HG03354 (cell line): ENCODE measurements at regions not wholly inside any gene's neighbourhood (a gene's known extent, or its start where the extent isn't known, plus 50 kb on each side); places are given as distances from the start of the nearest gene placed in this dataset.

ENCODE experiments used
- ATAC-seq: cut with Tn5 transposase; IDR thresholded peaks from one replicate; pipeline ENCODE4 v1.9.1; 2021; ENCODE audit warnings: mild to moderate bottlenecking; ENCODE audit not compliant: unreplicated experiment, poor library complexity, severe bottlenecking

GRCh38 chr10:7030134-7030855 lies 380.5 kb downstream of the SFMBT2 start:
- ATAC-seq: no peak

- ATAC-seq: no peak
Measured at GRCh38 chr10:7029672-7030071, 381.2 kb downstream of the SFMBT2 start.

GRCh38 chr10:7028809-7029166 lies 382.0 kb downstream of the SFMBT2 start:
- no peak for ATAC-seq

GRCh38 chr10:7027913-7028808 lies 382.7 kb downstream of the SFMBT2 start:
- no peak for ATAC-seq

- ATAC-seq: no peak
Measured at GRCh38 chr10:7027237-7027912, 383.5 kb downstream of the SFMBT2 start.

- no peak for ATAC-seq
Measured at GRCh38 chr10:7026818-7027217, 384.0 kb downstream of the SFMBT2 start.

- ATAC-seq: no peak
Measured at GRCh38 chr10:7025296-7025695, 385.5 kb downstream of the SFMBT2 start.

- ATAC-seq: no peak
Measured at GRCh38 chr10:7015457-7015856, 395.4 kb downstream of the SFMBT2 start.

GRCh38 chr10:7014721-7015120 lies 396.1 kb downstream of the SFMBT2 start:
- ATAC-seq: no peak

GRCh38 chr10:7011994-7012393 lies 398.8 kb downstream of the SFMBT2 start:
- no peak for ATAC-seq

- no peak for ATAC-seq
Measured at GRCh38 chr10:7008645-7009044, 402.2 kb downstream of the SFMBT2 start.

- ATAC-seq: no peak
Measured at GRCh38 chr10:7007600-7008190, 403.1 kb downstream of the SFMBT2 start.

- no peak for ATAC-seq
Measured at GRCh38 chr10:7006566-7006965, 404.3 kb downstream of the SFMBT2 start.

- ATAC-seq: no peak
Measured at GRCh38 chr10:7003831-7004395, 406.9 kb downstream of the SFMBT2 start.

GRCh38 chr10:7000061-7000460 lies 410.8 kb downstream of the SFMBT2 start:
- no peak for ATAC-seq

GRCh38 chr10:6999232-6999925 lies 411.5 kb downstream of the SFMBT2 start:
- ATAC-seq: no peak

GRCh38 chr10:6997509-6997908 lies 413.3 kb downstream of the SFMBT2 start:
- no peak for ATAC-seq

GRCh38 chr10:6996431-6996830 lies 414.4 kb downstream of the SFMBT2 start:
- no peak for ATAC-seq

GRCh38 chr10:6995831-6996230 lies 415.0 kb downstream of the SFMBT2 start:
- no peak for ATAC-seq
